Skeletal muscle tissue (tissue), 3 donors: ENCODE measurements at regions not wholly inside any gene's neighbourhood (a gene's known extent, or its start where the extent isn't known, plus 50 kb on each side); places are given as distances from the start of the nearest gene placed in this dataset.

Experiments
- H3K27ac ChIP-seq: one replicate; pipeline ENCODE4 v1.7.0; 2013; ENCODE audit warnings: mild to moderate bottlenecking, low read depth, low read length, inconsistent platforms
- H3K27me3 ChIP-seq, 3 donors: one replicate each; pipeline ENCODE4 v1.7.0; 2013; ENCODE audit warnings: low read length in 3 of 3; ENCODE audit not compliant: control insufficient read depth in 3 of 3, insufficient read depth in 3 of 3
- H3K36me3 ChIP-seq, 3 donors: one replicate each; pipeline ENCODE4 v1.7.0; 2013; ENCODE audit warnings: low read length in 3 of 3; ENCODE audit not compliant: control insufficient read depth in 3 of 3, insufficient read depth in 3 of 3
- H3K4me1 ChIP-seq, 3 donors: one replicate each; pipeline ENCODE4 v1.7.0; 2013; ENCODE audit warnings: low read length in 3 of 3, mild to moderate bottlenecking in 3 of 3; ENCODE audit not compliant: control insufficient read depth in 3 of 3, insufficient read depth in 3 of 3
- H3K4me3 ChIP-seq, 3 donors: one replicate each; pipeline ENCODE4 v1.7.0; 2013; ENCODE audit warnings: low read length in 3 of 3
- H3K9ac ChIP-seq, 3 donors: one replicate each; pipeline ENCODE4 v1.7.0; 2013; ENCODE audit warnings: low read length in 3 of 3, mild to moderate bottlenecking in 3 of 3, moderate library complexity in 2 of 3, low read depth in 1 of 3
- H3K9me3 ChIP-seq, 3 donors: one replicate each; pipeline ENCODE4 v1.7.0; 2013; ENCODE audit warnings: low read length in 3 of 3; ENCODE audit not compliant: control insufficient read depth in 3 of 3
- donor health status: Osteomylitis.

- no peak overlapping the region for H3K9ac ChIP-seq
- no peaks in the 10 kb centered on the region for H3K4me1 ChIP-seq
- no peaks in the 10 kb centered on the region for H3K27me3 ChIP-seq
- no peak overlapping the region for H3K4me3 ChIP-seq
- peaks cover 0 to 8% (median 2%) of the 10 kb centered on the region in 3 donors for H3K36me3 ChIP-seq
- no peak overlapping the region for H3K27ac ChIP-seq
- H3K9me3 ChIP-seq: no peaks in the 10 kb centered on the region
Measured at GRCh38 chr3:113065336-113065735, 74.6 kb downstream of the GTPBP8 start.

GRCh38 chr3:113070072-113070640 lies 79.4 kb downstream of the GTPBP8 start:
- Histone ChIP-seq H3K9ac (no peak overlapping the region), H3K4me1 (no peaks in the 10 kb centered on the region), H3K27me3 (no peaks in the 10 kb centered on the region), H3K36me3 (no peaks in the 10 kb centered on the region), H3K27ac (no peak overlapping the region), H3K4me3 (no peak overlapping the region), H3K9me3 (no peaks in the 10 kb centered on the region)

- no peak overlapping the region for H3K9ac ChIP-seq
- no peaks in the 10 kb centered on the region for H3K27me3 ChIP-seq
- no peaks in the 10 kb centered on the region for H3K9me3 ChIP-seq
- no peak overlapping the region for H3K4me3 ChIP-seq
- no peak overlapping the region for H3K27ac ChIP-seq
- H3K36me3 ChIP-seq: no peaks in the 10 kb centered on the region
- no peaks in the 10 kb centered on the region for H3K4me1 ChIP-seq
Measured at GRCh38 chr3:113070681-113071113, 79.9 kb downstream of the GTPBP8 start.

GRCh38 chr3:113075588-113075987 lies 84.8 kb downstream of the GTPBP8 start:
- Histone ChIP-seq H3K9ac (no peak overlapping the region), H3K9me3 (no peaks in the 10 kb centered on the region), H3K4me1 (no peaks in the 10 kb centered on the region), H3K36me3 (no peaks in the 10 kb centered on the region), H3K27me3 (no peaks in the 10 kb centered on the region), H3K27ac (no peak overlapping the region), H3K4me3 (no peak overlapping the region)

GRCh38 chr3:113079218-113079961 lies 88.6 kb downstream of the GTPBP8 start:
- H3K36me3 ChIP-seq: no peaks in the 10 kb centered on the region
- H3K4me3 ChIP-seq: no peak overlapping the region
- H3K9me3 ChIP-seq: no peaks in the 10 kb centered on the region
- no peak overlapping the region for H3K27ac ChIP-seq
- no peaks in the 10 kb centered on the region for H3K27me3 ChIP-seq
- H3K4me1 ChIP-seq: no peaks in the 10 kb centered on the region
- peak overlapping the region in 1 of 3 donors; percentile 11 for H3K9ac ChIP-seq

GRCh38 chr3:113084777-113085176 lies 94.0 kb downstream of the GTPBP8 start:
- Histone ChIP-seq H3K4me1 (no peaks in the 10 kb centered on the region), H3K27ac (no peak overlapping the region), H3K27me3 (no peaks in the 10 kb centered on the region), H3K9me3 (no peaks in the 10 kb centered on the region), H3K4me3 (no peak overlapping the region), H3K36me3 (no peaks in the 10 kb centered on the region), H3K9ac (no peak overlapping the region)

GRCh38 chr3:113086560-113087461 lies 96.0 kb downstream of the GTPBP8 start:
- no peaks in the 10 kb centered on the region for H3K4me1 ChIP-seq
- H3K27me3 ChIP-seq: no peaks in the 10 kb centered on the region
- no peak overlapping the region for H3K27ac ChIP-seq
- H3K9ac ChIP-seq: no peak overlapping the region
- no peaks in the 10 kb centered on the region for H3K9me3 ChIP-seq
- no peaks in the 10 kb centered on the region for H3K36me3 ChIP-seq
- H3K4me3 ChIP-seq: no peak overlapping the region

- no peak overlapping the region for H3K4me3 ChIP-seq
Measured at GRCh38 chr3:113088616-113089015, 97.8 kb downstream of the GTPBP8 start.

GRCh38 chr3:113091417-113091816 lies 100.6 kb downstream of the GTPBP8 start:
- Histone ChIP-seq H3K4me3 (no peak overlapping the region), H3K9ac (no peak overlapping the region), H3K27me3 (no peaks in the 10 kb centered on the region), H3K36me3 (no peaks in the 10 kb centered on the region), H3K4me1 (no peaks in the 10 kb centered on the region), H3K27ac (no peak overlapping the region), H3K9me3 (no peaks in the 10 kb centered on the region)

More at GRCh38 chr3:113088616-113089015, 97.8 kb downstream of the GTPBP8 start:
- Histone ChIP-seq H3K4me1 (no peaks in the 10 kb centered on the region), H3K27me3 (no peaks in the 10 kb centered on the region), H3K9ac (no peak overlapping the region), H3K9me3 (no peaks in the 10 kb centered on the region), H3K27ac (no peak overlapping the region), H3K36me3 (no peaks in the 10 kb centered on the region)

- Histone ChIP-seq H3K4me1 (no peaks in the 10 kb centered on the region), H3K9ac (no peak overlapping the region), H3K4me3 (no peak overlapping the region), H3K9me3 (no peaks in the 10 kb centered on the region), H3K36me3 (no peaks in the 10 kb centered on the region), H3K27me3 (no peaks in the 10 kb centered on the region), H3K27ac (no peak overlapping the region)
Measured at GRCh38 chr3:113092746-113093145, 102.0 kb downstream of the GTPBP8 start.
